NCI-H82 treated with DMSO at 0.1 percent for 48 hours (cell line): ENCODE measurements at regions not wholly inside any gene's neighbourhood (a gene's known extent, or its start where the extent isn't known, plus 50 kb on each side); places are given as distances from the start of the nearest gene placed in this dataset.
"Not testable (repeated sequence)": the region's sequence is repeated elsewhere in the genome, so short reads cannot be mapped to it uniquely, and the experiment has no call there.

Experiments
- DNase-seq: peaks from one replicate; lab custom pipeline; 2025; ENCODE audit not compliant: unreplicated experiment; lab: John Stamatoyannopoulos, UW

DNA sequence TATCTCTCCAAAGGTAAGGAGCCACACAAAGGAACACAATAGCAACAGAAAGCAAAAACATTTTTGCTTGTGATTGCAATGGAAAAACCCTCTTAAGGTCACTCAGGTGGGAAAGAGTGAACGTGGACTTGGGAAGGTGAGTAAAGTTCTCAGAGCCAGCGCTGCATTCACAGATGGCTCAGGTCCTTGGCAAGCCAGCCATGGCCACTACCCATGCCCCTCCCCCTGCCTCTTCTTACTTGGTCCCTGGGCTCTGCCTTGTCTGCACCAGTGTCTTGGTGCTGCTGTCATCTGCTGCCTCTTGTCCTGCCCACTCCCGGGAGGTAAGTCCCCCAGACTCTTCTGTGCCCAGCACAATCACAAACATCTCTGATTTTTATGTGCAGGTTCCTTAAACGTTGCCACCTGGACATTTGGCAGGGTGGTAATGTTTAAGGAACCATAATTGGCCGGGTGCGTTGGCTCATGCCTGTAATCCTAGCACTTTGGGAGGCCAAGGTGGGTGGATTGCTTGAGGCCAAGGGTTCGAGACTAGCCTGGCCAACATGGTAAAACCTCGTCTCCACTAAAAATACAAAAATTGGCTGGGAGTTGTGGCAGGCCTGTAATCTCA lies 74.6 kb downstream of the FEM1C start:
- no peak for DNase-seq

DNA sequence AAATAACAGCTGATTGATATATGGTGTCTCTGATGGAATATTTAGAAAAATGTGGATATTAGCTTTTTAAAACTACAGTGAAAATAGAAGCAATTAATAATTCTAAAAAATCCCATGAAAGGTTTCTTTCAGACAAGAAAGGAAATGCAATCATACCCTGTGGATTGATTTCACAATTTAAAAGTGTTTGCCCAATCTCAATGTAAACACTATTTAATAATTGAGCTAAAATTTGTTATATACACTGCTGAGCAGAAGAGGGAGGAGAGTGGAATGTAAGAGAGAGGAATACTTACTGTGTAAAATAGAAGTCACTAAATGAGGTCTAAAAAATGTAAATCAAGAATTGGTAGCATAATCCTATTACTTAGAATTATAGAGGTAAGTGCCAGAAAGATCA lies 76.9 kb downstream of the FEM1C start:
- no peak for DNase-seq

DNA sequence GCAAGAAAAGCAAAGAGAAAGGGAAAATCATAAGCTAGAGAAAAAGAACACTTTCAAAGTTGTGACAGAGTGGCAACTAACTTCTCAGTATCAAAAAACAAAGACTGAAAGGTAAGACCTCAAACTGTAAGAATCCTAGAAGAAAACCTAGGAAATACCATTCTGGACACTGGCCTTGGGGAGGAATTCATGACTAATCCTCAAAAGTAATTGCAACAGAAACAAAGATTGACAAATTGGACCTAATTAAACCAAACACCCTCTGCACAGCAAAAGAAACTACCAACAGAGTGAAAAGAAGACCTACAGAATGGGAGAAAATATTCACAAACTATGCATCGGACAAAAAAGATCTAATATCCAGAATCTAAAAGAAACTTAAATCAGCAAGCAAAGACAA lies 79.1 kb downstream of the FEM1C start:
- DNase-seq = no peak

DNA sequence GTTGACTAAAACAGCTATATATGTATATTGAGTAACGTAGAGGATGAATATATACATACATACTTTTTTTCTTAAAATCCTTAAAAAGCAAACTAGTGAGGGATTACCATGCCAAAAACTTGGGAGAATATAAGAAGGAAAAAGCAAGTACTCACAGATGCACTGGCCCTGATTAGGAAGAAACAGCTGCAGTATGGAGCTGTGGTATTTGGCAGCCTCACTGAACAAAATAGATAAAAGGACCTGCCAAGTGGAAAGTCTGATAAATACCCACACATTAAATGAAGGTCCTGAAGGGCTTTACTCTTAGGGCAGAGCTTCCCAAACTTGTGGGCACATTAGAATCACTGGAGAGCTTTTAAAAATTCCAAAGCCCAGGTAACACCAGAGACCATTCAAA lies 80.6 kb downstream of the FEM1C start:
- no peak for DNase-seq

DNA sequence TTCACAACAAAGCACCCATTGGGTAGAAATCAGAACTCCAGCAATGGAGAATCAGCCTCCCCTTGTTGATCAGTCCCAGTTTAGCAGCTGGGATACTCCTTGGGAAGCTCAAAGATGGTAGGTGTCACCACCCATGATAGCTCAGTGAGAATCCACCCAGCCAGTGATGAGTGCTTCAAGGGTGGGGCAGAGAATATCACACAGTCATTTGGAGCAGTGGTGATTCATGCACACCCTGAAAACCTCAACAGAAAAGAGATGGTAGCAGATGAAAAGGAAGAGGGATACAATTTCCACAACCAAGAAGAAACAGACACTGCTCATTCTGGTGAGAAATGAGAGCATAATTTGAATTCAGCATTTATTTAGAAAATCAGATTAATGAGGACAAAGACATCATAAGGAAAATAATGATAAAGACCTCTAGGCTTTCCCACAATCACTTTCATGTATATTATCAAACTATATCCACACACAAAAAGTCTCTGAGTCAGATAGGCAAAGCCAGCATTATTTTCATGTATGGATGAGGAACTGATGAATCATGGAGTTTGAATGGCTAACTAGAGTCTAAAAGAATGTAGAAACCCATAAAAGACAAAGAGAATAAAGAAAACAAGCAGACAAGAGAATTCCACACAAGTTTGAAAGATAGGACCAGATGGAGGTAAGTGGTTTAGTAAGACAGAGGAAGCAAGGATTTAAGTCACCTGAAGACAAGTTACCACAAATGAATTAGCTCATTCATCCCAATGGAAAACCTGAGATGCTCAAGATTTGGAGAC lies 82.9 kb downstream of the FEM1C start:
- DNase-seq = no peak

DNA sequence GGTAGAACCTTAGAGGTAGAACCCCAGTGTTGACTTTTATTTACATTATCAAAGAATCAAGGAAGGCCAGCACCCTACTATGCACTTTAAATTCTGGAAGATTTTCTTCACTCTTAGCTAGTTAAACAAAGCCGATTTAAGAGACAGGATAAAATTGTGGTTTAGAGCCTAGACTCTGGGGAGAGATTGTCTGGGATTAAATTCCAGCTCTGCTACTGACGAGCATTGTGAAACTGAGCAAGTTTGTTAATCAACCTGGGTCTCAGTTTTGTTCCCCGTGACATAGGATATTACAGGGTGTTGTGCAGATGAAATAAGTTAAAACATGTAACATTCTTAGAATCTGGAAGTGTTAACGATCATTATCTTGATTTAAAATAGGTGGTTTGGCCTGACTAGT lies 83.5 kb downstream of the FEM1C start:
- no peak for DNase-seq

DNA sequence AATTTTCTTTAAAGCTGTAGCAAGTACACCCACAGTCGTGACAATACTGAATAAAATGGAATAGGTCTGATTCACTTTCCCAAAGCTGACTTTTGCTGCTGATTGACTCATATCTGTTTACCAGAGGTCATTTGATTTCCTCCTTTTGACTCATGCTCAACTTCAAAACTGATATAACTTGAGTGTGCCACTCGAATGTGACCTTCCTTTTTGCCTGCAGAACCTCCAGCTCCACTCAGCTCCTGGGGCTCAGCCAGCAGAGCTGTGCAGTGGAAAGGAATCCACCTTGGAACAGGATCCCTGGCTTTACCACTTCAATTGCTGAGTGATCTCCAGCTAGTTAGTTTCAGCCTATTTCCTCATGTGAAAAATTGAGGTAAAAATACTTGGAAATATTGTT lies 84.1 kb downstream of the FEM1C start:
- DNase-seq = no peak

DNA sequence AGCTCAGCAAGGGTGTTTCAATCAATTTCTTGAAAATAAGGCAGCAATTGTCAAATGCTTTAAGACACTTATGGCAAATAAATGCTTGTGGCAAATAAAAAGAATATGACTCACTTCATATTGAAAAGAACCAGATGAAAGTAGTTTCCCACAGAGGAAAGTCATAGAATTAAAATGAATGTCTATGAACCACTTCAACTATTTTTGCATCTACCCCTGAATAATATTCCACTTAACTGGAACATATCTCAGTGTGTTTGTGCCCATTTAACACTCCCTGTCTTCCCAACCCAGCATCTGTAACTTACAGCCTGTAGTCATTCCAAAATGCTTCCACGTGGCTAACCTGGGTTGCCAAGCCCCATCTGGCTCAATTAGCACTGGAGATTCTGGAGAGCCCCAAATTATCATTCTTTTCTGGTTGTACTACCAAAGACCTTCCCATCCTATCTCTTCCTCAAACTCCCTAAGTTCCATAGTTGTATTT lies 84.7 kb downstream of the FEM1C start:
- DNase-seq = no peak

DNA sequence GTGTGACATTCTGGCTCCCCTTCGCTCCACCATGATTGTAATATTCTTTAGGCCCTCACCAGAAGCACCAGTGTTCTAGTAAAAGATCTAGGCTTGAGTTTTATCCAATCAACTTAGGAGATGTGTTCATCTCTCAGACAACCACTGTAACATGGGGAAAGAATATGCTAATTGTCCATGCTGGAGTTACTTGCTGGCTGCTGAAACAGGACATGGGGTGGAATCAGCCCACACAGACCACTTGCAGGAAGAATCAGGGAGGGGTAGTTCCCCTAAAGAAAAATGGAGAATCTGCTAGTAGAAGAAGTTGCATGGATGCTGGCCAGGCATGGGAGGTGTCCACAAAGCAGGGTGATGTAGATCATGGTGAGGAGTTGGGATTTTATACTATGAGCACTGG lies 86.2 kb downstream of the FEM1C start:
- no peak for DNase-seq

DNA sequence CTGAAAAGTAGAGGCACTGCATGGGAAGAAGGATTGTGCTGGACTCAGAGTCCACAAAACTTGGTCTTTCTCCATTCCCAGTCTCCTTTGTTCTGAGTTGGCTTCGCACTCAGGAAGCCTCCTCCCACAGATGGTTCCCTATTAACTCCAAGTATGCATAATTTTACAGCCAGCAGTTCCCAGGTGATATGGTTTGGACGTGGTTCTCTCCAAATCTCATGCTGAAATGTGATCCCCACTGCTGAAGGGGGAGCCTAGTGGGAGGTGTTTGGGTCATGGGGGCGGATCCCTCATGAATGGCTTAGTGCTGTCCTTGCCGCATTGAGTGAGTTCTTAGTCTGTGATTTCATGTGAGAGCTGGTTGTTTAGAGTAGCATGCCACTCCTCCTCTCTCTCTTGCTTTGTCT lies 86.6 kb downstream of the FEM1C start:
- DNase-seq = no peak

DNA sequence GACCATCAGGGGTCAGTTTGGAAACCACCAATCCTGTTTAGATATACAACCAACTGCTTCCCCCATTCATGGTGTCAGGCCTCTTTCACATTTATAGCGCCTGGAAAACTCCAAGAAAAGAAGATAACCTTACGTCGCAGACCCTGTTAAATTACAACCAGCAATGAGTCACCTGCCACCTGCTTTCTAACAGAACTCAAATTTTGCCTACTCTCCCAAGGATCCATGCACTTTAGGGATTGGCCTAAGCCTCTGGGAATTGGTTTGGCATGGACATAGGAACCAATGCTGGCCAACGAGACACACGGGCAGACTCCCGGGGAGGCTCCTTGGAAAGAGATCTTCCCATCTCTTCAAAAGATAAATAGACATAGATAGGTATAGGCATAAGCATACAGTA lies 87.0 kb downstream of the FEM1C start:
- no peak for DNase-seq

DNA sequence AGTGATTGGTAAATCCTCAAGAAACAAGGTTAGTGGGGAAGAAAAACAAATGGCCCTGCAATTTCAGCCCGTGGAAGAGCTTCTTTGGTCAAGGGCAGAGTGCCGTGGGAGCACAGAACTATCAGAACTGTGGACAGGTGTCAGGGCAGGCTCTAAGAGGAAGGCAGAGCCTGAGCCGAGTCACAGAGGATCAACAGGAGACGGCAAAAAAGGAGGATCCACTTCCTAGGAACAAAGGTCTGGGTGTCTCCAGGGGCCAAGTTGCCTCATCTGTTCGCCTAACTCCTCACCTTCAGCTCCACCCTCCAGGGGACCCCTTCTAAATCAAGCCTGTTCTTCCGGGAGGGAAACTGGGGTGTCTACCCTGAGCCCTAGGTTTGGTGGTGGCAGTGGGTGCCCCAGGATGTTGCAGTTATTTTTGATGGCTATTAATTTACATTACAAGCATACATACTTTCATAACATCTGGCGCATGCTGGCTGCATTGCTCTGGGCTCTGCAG lies 88.0 kb downstream of the FEM1C start:
- DNase-seq = no peak

DNA sequence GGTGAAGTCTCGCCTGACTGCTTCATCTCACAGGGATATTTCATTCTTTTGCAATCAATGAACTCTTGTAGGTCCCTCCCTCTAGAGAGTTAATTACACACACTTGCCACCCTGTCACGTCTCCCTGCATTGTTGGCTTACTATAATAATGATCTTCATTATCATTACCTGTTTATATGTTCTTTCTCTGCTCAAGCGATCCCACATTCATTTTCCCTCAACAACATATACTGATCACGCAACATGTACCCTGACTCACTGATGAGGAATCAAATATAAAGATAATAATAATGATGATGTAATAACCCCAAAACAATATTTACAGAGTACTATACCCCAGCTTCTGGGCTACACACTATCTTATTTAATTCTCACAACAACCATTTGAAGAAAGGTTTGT lies 88.5 kb downstream of the FEM1C start:
- DNase-seq = no peak

DNA sequence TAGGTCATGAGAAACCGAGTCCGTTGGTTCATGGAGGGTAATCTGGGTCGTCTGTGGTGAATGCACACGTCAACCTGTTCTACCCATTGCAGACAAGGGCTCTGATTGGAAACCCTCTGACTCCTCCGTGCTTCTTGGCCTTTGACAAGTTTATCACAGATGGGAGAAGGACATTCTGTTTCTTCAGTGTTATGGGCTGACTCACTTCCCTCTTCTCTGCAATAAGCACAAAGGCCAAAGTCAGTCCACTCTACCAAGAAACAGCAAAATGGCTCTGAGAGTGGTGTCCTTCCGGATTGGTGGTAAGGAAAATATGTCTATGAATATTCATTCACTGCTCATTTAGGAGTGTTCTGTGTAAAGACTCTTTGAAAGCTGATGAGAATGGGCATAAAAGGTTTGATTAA lies 89.3 kb downstream of the FEM1C start:
- no peak for DNase-seq

DNA sequence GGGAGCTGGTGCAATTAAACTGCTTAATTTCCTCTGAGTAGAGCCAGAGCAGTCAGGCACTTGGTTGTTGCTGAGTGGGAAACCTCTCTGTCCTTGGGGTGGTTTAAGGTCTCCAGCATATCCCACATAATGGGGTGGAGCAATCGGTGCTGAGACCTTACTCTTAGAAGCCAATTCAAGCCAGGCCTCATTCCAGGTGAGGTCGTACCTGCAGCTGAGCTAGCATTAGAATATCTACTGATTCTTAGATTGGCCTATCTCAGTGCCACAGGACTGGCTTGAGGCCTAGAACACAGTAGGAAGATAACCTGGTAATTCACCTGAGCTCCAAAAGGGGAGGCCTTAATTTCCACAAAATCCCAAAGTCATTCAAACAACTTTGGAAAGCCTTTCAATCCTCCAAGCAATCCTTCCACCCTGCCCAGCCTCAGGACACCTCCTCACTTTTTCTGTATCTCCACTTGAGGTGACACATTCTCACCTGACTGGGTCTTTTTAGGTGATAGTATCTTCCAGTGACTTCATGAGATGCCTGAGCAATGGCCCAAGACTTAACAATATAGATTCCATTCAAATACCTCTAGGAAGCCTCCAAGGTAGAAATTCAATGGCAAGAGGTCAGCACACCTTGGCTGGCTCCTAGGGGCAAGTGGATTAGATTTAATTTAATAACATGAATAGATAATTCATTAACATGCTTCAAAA lies 91.0 kb downstream of the FEM1C start:
- no peak for DNase-seq

DNA sequence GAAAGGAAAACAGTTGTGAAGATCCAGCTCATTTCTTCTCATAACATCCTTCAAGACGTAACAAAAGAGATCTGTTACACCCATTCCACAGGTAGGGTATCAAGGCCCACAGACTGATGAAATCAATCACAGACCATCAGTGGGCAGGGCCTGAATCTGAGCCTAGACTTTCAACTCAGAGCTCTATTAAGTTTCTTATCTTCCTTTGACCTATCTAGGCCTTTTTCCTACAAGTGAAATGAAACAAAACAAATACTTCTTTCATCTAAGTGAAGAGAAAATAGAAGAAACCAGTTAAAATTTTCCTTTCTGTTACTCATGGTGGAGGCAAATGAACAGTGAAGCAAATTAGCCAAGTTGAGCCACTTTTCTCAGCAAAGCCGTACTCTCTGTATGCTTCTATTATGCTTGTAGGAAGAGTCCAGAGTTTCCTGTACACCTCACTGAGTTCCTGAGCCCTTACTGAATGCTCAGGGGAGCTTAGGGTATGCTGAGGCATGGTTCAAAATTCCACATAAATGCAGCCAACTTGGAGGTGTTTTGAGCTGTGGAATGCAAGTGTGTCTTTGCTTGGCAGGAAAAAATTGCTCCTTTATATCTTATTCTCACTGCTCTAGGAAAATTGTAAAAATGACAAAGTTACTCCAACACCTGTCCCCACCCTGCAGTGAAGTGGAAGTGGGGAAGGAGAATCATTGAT lies 91.9 kb downstream of the FEM1C start:
- DNase-seq = no peak

DNA sequence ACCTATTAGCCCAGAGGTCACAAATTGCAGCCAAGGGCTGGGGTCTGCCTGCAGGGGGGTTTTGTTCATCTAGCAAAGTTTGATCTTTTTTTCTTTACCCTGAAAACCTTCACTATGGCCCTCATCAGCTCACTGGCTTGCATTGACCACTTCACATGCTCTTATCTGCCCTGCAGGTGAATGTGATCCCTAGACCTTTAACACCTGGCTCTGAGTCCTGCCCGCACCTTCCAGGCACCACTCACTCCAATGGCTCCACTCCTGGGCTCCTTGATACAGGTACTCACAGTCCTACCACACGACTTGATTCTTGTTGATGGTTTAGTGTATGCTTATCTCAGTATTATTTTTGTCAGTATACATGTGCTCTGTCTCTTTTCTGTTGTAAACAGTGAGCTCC lies 92.5 kb downstream of the FEM1C start:
- no peak for DNase-seq

DNA sequence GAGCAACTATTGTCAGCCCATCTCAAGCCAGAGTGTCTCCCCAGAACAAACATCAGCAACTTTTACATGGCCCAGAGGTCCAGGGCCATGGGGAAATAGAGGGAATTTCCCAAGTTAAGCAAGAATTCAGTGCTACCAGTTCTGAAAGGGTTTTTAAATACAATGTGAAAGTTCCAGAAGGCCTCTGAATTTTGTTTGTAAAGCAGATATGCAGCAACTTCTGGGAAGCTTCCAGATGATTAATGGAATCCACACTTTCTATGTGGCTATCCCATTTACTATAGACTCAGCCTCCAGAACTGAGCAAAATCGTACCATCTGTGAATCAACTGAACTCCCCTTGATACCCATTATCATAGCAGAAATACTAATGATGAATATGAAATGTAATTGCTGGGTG lies 93.8 kb downstream of the FEM1C start:
- no peak for DNase-seq

DNA sequence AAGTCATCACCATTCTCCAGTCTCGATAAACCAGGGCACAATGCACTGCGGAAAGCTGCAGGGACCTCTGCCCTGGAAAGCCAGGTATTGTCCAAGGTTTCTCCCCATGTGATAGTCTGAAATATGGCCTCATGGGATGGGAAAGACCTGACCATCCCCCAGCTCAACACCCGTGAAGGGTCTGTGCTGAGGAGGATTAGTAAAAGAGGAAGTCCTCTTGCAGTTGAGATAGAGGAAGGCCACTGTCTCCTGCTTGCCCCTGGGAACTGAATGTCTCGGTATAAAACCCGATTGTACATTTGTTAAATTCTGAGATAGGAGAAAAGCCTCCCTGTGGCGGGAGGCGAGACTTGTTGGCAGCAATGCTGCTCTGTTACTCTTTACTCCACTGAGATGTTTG lies 95.9 kb downstream of the FEM1C start:
- DNase-seq = not testable (repeated sequence)

DNA sequence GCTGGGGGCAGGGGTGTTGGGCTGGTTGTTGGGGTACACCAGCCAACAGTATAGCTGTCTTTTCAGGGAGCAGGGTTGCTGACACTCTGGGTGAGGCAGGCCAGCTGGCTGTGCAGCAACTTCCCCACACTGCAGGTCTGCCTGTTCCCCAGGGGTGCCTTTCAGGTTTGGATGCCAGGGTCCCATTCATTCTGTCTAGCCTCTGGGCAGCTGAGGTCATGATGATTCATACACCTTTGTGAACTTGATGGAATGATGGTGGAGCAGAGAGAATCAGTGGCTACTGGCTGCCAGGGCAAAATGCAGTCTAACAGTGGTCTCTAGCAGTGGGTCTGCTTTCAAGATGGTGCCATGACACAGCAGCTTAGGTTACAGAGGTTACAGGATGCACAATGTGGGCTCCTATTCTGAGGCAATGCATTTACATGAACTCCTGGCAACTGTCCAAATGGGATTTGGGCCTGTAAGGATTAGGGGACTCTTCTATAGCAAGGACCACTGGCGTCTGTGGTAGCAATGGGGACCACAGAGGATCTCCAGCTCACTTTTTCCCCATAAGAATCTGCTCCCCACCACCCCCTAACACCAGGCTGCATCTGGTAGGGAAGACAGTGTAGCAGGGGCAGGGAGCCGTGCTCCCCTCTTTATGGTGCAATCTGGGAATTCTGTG lies 103.7 kb downstream of the FEM1C start:
- peak; percentile 2 for DNase-seq

DNA sequence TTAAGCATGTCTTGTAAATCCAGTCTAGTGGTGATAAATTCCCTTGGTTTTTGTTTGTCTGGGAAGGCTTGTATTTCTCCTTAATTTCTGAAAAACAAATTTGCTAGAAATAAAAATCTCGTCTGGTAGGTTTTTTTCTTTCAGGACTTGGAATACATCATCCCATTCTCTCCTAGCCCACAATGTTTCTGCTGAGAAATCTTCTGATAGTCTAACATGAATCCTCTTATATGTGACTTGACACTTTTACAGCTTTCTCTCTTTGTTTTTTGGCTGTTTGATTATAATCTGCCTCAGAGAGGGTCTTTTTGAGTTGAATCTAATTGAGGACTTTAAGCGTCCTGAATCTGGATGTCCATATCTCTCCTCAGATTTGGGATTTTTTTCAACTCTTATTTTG lies 104.9 kb downstream of the FEM1C start:
- DNase-seq = no peak
